ENCODE measurements at regions not wholly inside any gene's neighbourhood (a gene's known extent, or its start where the extent isn't known, plus 50 kb on each side); places are given as distances from the start of the nearest gene placed in this dataset.

DNA sequence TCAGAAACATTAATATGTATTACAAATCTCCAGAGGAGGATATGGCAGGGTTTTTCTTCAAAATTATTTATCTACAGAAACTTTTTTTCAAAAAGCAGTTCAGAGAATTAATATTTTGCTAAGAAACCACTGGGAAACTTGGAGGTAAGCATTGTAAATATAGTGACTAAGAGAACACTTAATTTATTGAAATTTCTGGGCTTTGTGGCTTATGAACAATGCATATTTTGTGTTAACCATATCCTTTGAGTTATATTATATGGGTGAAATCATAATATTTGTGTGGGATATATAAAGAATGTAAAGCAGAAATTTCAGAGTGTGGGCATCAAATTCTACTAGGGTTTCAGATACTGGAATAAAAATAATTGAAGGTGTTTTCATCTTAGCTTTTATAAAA lies 1059.2 kb downstream of the ZPLD1 start:
- TF ChIP-seq EZH2 (IDR thresholded peaks at IDR 0.05; ENCODE audit: low read length) = no peak
- TF ChIP-seq, protein P1, sequence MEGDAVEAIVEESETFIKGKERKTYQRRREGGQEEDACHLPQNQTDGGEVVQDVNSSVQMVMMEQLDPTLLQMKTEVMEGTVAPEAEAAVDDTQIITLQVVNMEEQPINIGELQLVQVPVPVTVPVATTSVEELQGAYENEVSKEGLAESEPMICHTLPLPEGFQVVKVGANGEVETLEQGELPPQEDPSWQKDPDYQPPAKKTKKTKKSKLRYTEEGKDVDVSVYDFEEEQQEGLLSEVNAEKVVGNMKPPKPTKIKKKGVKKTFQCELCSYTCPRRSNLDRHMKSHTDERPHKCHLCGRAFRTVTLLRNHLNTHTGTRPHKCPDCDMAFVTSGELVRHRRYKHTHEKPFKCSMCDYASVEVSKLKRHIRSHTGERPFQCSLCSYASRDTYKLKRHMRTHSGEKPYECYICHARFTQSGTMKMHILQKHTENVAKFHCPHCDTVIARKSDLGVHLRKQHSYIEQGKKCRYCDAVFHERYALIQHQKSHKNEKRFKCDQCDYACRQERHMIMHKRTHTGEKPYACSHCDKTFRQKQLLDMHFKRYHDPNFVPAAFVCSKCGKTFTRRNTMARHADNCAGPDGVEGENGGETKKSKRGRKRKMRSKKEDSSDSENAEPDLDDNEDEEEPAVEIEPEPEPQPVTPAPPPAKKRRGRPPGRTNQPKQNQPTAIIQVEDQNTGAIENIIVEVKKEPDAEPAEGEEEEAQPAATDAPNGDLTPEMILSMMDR (optimal IDR thresholded peaks at IDR 0.05 in 1 of 3, IDR thresholded peaks at IDR 0.05 in 1 of 3, conservative IDR thresholded peaks at IDR 0.05 in 1 of 3; ENCODE audit: extremely low read depth in 1 of 3, insufficient read depth in 2 of 3, low read length in 3 of 3) = no peak
